ENCODE measurements at regions not wholly inside any gene's neighbourhood (a gene's known extent, or its start where the extent isn't known, plus 50 kb on each side); places are given as distances from the start of the nearest gene placed in this dataset.
A peak's percentile ranks its signal among the peaks of the same experiment; 100 is the strongest.

GRCh38 chr4:144202081-144202480, 61.6 kb upstream of the GYPA start:
- no peak for DNase-seq

GRCh38 chr4:144203155-144203554, 62.6 kb upstream of the GYPA start:
- no peak for DNase-seq

DNA sequence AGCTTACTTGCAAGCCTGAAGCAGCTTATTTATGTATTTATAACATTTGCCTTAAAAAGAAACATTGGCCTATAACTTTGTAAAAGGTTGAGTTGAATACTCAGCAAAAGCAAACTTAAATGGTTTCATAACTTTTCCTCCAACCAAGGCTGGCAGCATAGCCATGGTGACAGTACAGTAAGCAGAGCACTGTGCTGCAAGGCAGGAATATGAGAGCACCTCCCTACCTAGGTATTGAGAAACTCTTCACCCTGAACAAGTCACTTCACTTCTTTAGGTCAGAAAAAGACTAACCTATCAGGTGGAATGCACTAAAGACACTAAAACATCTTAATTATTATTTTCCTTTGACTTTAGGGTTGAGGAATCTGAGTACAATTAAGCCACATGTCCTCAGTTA, 63.9 kb upstream of the GYPA start:
- no peak for DNase-seq

- DNase-seq, result no peak
Observed at GRCh38 chr4:144206711-144207110, 66.2 kb upstream of the GYPA start.

DNA sequence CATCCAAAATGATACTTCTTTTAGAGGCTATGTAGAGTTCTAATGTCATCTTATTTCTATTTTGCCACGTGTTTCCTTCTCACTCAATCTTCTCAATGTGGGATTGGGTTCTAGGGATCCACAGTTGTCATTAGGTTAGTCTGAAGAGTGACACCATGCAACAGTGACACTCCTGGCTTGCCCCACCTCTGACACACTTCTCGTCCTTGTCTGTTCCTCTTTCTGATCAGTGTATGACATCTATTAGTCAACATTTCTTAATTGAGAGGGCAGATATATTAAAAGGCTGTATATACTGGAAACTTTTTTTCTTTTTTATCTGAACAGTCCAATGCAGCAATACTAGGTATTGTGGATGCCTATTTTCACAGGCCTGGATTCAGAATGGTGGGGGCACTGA, 67.6 kb upstream of the GYPA start:
- DNase-seq, result no peak

DNA sequence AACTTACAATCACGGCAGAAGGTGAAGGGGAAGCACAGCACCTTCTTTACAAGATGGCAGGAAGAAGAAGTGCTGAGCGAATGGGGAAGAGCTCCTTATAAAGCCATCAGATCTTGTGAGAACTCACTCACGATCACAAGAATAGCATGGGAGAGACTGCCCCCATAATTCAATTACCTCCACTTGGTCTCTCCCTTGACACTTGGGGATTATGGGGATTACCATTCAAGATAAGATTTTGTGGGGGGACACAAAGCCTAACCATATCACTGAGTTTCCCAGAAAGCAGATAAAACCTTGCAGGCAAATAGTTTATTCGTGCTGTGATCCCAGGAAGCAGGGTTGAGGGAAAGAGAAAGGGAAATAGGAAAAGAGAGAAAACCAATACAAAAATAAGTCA, 69.0 kb upstream of the GYPA start:
- DNase-seq, result no peak

DNA sequence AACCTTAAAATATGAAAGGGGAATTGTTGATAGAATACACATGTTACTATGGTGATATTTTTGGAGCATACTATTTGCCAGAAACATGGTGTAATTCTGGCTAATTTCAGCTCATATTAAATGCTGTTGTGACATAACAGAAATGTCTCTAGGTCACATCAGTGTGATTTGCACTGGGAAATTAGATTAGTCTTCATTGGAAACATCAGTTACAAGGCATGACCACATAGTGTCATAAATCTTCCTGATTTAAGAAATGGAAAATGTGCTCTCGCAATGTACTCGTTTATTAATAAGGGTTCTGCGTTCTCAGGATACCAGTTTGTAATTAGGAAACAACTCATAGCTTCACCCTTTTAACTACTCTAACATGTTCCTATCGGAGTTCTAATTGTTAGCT, 72.9 kb upstream of the GYPA start:
- DNase-seq, result no peak

DNA sequence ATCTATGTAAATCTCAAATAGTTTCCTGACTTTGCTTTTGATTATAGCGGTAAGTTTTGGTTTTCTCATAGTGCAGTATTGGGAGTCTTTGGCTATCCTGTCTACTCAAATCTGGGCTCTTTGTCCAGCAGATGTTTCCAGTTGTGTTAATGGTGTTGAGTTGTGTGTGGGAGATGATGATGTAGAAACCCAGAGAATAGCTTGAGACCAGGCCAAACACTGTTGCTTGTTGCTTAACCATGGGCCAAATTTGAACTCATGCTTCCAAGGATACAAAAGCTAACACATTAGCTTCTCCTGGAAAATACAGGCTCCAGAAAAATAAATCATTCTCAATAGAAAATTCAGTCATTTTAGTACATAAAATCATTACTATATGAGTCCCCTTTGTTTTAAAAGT, 82.6 kb upstream of the GYPA start:
- no peak for DNase-seq

DNA sequence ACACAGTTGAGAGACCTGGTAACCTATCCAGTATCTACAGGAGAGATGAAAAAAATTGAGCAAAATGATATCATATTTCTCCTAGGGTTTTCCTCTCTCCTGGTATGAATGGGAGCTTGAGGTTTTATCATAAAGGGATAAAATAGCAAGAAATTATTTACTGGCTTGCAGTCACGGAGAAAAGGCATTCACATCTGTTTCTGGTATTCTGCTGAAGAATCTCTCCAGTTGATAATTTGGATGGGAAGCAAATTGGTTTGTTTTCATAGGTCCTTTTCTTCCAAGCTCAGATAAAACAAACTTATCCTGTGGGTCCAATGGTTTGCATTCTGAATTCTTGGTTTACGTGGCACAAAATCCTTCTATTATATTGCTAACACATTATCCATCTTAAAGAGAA, 83.1 kb upstream of the GYPA start:
- no peak for DNase-seq

DNA sequence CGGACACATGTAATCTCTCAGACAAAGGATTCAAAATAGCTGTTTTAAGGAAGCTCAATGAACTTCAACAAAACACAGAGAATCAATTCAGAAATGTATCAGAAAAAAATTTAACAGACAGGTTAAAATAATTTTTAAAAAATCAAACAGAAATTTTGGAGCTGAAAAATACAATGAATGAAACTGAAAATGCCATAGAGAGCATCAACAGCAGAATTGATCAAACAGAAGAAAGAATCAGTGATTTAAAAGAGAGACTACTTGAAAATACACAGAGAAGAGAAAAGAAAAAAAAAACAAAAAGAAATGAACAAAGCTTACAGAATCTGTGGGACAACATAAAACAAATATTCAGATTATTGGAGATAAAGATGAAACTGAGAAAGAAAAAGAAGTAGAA, 118.8 kb upstream of the GYPA start:
- no peak for DNase-seq

GRCh38 chr4:144267084-144267483, 126.6 kb upstream of the GYPA start:
- no peak for DNase-seq

DNA sequence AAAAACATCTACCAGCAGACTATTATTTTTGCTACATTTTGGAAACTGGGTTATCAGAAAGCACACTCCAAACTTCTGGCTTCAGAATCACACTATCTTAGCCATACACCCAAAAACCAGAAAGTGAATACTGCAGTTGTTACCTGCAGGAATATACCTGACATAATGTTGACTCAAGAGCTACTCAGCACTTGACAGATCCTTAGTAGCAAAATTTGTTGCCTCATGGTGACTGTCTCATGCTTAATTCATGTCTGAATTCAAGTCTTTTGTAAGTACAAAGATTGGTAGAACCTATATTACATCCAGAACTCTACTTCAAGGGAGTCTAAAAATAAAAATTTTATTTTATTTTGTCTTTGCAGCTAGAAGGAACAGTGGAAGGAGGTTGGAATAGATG, 140.2 kb upstream of the GYPA start:
- no peak for DNase-seq

- no peak for DNase-seq
Observed at GRCh38 chr4:144283526-144283925, 143.0 kb upstream of the GYPA start.

GRCh38 chr4:144284026-144284425, 143.5 kb upstream of the GYPA start:
- no peak for DNase-seq

GRCh38 chr4:144288011-144288903, 147.7 kb upstream of the GYPA start:
- DNase-seq, result peak; percentile 29

- no peak for DNase-seq
Observed at GRCh38 chr4:144289667-144290428, 149.3 kb upstream of the GYPA start.

DNA sequence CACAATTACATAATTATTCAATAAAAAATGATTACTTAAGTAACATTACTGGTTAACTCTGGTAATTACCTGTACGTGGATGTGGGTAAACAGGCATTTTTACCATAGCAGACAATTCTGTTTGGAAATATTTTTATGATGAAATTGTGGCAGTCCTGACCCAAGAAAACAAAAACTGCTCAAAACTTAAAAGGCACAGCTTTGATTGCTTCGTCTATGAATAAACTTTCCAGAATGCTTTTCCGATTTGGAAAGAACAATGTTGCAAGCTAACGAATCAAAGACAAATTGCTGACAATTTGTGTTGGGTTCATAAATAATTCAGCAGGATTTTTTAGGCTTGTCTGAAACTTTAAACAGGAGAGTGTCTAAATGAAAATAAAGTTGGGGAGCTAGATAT, 150.6 kb upstream of the GYPA start:
- DNase-seq, result no peak

- no peak for DNase-seq
Observed at GRCh38 chr4:144294211-144294610, 153.7 kb upstream of the GYPA start.

GRCh38 chr4:144295286-144295995, 154.9 kb upstream of the GYPA start:
- DNase-seq, result no peak

GRCh38 chr4:144296941-144297340, 156.4 kb upstream of the GYPA start:
- no peak for DNase-seq

GRCh38 chr4:144298519-144298918, 158.0 kb upstream of the GYPA start:
- DNase-seq, result no peak

DNA sequence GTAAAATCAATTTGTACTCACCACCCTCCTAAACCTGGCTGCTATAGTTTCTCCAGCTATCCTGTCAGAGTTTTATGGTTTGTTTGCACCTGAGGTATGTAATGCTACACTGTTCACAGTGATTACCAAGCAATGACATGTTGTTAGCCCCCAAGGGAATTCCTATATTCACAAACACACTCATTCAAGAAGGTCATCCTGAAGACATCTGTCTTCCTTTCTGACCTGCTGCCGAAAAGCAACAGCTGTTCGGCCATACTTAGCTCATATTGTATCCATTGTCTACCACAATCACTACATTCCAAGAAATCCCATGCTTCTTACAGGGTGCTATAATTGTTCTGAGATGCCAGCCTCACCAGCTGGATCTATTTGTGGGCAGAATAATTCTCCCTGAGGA, 160.1 kb upstream of the GYPA start:
- DNase-seq, result no peak

- no peak for DNase-seq
Observed at GRCh38 chr4:144302704-144303536, 162.4 kb upstream of the GYPA start.
